GM23248 (cell line): ENCODE measurements at regions not wholly inside any gene's neighbourhood (a gene's known extent, or its start where the extent isn't known, plus 50 kb on each side); places are given as distances from the start of the nearest gene placed in this dataset.

Experiments used
- DNase-seq: peaks from one replicate; pipeline ENCODE4 v3.0.0-alpha.2; 2015
- H2AFZ ChIP-seq: fragments of 200-600 bp; sonication (generic); 2 replicates; pipeline ENCODE4 v1.6.1; 2016; ENCODE audit warnings: antibody characterized with exemption
- H3F3A ChIP-seq: fragments of 200-600 bp; sonication (generic); 2 replicates; pipeline ENCODE4 v1.6.1; 2016; ENCODE audit warnings: mild to moderate bottlenecking, antibody characterized with exemption, mixed run types; ENCODE audit not compliant: insufficient read depth
- H3K27ac ChIP-seq: fragments of 200-600 bp; sonication (generic); 2 replicates; pipeline ENCODE4 v1.5.1; 2016; ENCODE audit warnings: mild to moderate bottlenecking
- H3K27me3 ChIP-seq: fragments of 200-600 bp; sonication (generic); replicated peaks from 2 replicates; pipeline ENCODE4 v1.6.1; 2016; ENCODE audit warnings: mild to moderate bottlenecking; ENCODE audit not compliant: insufficient read depth
- H3K36me3 ChIP-seq: fragments of 200-600 bp; sonication (generic); 2 replicates; pipeline ENCODE4 v1.6.1; 2016; ENCODE audit warnings: low read depth, mild to moderate bottlenecking
- H3K4me1 ChIP-seq: fragments of 200-600 bp; sonication (generic); 2 replicates; pipeline ENCODE4 v1.6.1; 2016; ENCODE audit warnings: mild to moderate bottlenecking; ENCODE audit not compliant: insufficient read depth
- H3K4me2 ChIP-seq: fragments of 200-600 bp; sonication (generic); one replicate; pipeline ENCODE4 v1.6.1; 2016; ENCODE audit warnings: mild to moderate bottlenecking; ENCODE audit not compliant: unreplicated experiment
- H3K4me3 ChIP-seq: fragments of 200-600 bp; sonication (generic); 2 replicates; pipeline ENCODE4 v1.5.1; 2016; ENCODE audit warnings: mild to moderate bottlenecking
- H3K79me2 ChIP-seq: fragments of 200-600 bp; sonication (generic); 2 replicates; pipeline ENCODE4 v1.6.1; 2016; ENCODE audit warnings: mild to moderate bottlenecking; ENCODE audit not compliant: insufficient read depth
- H3K9ac ChIP-seq: fragments of 200-600 bp; sonication (generic); 2 replicates; pipeline ENCODE4 v1.6.1; 2016; ENCODE audit warnings: mild to moderate bottlenecking
- H3K9me2 ChIP-seq: fragments of 200-600 bp; sonication (generic); 2 replicates; pipeline ENCODE4 v1.6.1; 2016; ENCODE audit warnings: mixed run types, mild to moderate bottlenecking, moderate library complexity; ENCODE audit not compliant: insufficient read depth
- H3K9me3 ChIP-seq: fragments of 200-600 bp; sonication (generic); one replicate; pipeline ENCODE4 v1.6.1; 2017; ENCODE audit warnings: low read depth
- H4K20me1 ChIP-seq: fragments of 200-600 bp; sonication (generic); 2 replicates; pipeline ENCODE4 v1.6.0; 2016; ENCODE audit not compliant: insufficient read depth
- EZH2 ChIP-seq: fragments of 200-600 bp; sonication (generic); IDR thresholded peaks from 2 replicates; pipeline ENCODE4 v1.6.1; 2018; ENCODE audit warnings: antibody characterized with exemption, mild to moderate bottlenecking; ENCODE audit not compliant: insufficient read depth, poor library complexity, severe bottlenecking
- EZH2phosphoT487 ChIP-seq: fragments of 200-600 bp; sonication (generic); IDR thresholded peaks from 2 replicates; pipeline ENCODE4 v1.6.1; 2018; ENCODE audit warnings: antibody characterized with exemption, moderate library complexity, mild to moderate bottlenecking, low read depth; ENCODE audit not compliant: insufficient read depth
- WGBS, 2 experiments: methylation state at CpG; one replicate each; pipeline ENCODE4 v1.1.6; 2015 to 2017; ENCODE audit warnings: low lambda C conversion rate in 2 of 2, low coverage in 1 of 2; ENCODE audit errors: missing lambda C conversion rate in 2 of 2; 5-methylcytosine and 5-hydroxymethylcytosine counted together
- in situ Hi-C: fragments of 300-500 bp; cut with MboI; formaldehyde crosslinking; loops from 2 replicates; pipeline ENCODE4 v1.15.0; 2020

DNA sequence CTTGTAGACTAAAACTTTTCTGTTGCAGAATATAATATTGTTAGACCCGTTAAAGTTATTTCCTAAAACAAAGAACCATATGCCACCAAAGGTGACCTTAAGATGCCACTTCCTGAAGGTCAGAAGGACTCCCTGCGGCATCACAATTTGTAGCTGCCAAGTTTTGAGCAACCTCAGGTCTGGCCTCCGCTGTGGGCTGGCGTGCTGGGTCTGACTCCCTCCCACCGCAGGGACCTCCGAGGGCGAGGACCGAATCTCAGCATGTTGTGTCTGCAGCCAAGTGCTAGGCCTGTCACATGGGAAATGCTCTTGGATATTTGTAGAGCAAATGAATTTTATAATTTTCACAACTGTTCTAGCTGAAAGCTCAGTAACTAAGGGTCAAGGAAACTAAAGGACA is 285.9 kb downstream of the NDUFA10 start:
- 0 out of 2 replicates have a peak, but pooled peaks cover 5% of the 10 kb centered on the region for H3K27me3 ChIP-seq
- H3K4me2 ChIP-seq, result no peak overlapping the region
- H2AFZ ChIP-seq, result no peak overlapping the region
- no peaks in the 10 kb centered on the region for H3K4me1 ChIP-seq
- no peak for DNase-seq
- no peaks in the 10 kb centered on the region for H3K36me3 ChIP-seq
- in situ Hi-C loops, result no loop called here
- 66 to 73% methylated on average over 8 of the region's 8 CpGs for WGBS, 2 experiments
- H3K9me2 ChIP-seq, result no peaks in the 10 kb centered on the region
- H3K27ac ChIP-seq, result no peak overlapping the region
- H4K20me1 ChIP-seq, result no peaks in the 10 kb centered on the region
- no peak overlapping the region for H3K9ac ChIP-seq
- no peaks in the 10 kb centered on the region for H3F3A ChIP-seq
- no peaks in the 10 kb centered on the region for H3K9me3 ChIP-seq
- TF ChIP-seq EZH2phosphoT487, result no peak
- TF ChIP-seq EZH2, result no peak
- H3K4me3 ChIP-seq, result no peak overlapping the region
- H3K79me2 ChIP-seq, result no peaks in the 10 kb centered on the region

DNA sequence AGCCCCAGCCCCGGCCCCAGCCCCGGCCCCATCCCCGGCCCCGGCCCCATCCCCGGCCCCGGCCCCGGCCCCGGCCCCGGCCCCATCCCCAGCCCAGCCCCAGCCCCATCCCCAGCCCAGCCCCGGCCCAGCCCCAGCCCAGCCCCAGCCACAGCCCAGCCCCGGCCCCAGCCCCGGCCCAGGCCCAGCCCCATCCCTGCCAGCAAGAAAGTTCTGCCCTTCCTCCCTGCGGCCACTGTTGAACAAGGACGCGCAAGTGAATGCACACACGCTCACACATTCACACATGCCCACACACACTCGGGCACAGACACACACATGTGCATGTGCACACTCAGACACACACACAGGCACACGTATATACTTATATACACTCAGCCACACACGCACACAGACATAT is 287.0 kb downstream of the NDUFA10 start:
- Histone ChIP-seq H3K36me3 (no peaks in the 10 kb centered on the region), H3K9me3 (no peaks in the 10 kb centered on the region), H3K4me2 (no peak overlapping the region), H3K4me1 (no peaks in the 10 kb centered on the region), H3K27me3 (0 out of 2 replicates have a peak, but pooled peaks cover under 1% of the 10 kb centered on the region), H3K9me2 (no peaks in the 10 kb centered on the region), H4K20me1 (no peaks in the 10 kb centered on the region), H3K79me2 (no peaks in the 10 kb centered on the region), H3K4me3 (no peak overlapping the region), H2AFZ (no peak overlapping the region), H3F3A (no peaks in the 10 kb centered on the region), H3K27ac (no peak overlapping the region), H3K9ac (no peak overlapping the region)
- DNase-seq, result no peak
- in situ Hi-C loops, result no loop called here
- no peak for TF ChIP-seq EZH2phosphoT487
- TF ChIP-seq EZH2, result no peak
- 64 to 77% methylated on average over 3 to 19 of the region's 19 CpGs for WGBS, 2 experiments

DNA sequence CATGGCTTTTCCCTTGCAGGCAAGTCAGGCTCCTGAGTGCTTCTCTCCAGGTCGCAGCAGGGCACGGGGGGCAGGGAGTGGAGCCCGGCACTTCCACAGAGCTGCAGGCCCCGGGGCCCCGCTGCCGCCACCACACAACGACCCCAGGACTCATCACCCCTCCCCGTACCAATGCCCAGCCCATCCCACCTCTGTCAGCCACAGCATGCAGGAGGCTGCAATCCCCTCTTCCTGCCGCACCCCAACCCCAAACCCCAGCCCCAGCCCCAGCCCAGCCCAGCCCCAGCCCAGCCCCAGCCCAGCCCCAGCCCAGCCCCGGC is 288.0 kb downstream of the NDUFA10 start:
- 88 to 91% methylated on average over 8 of the region's 10 CpGs for WGBS, 2 experiments
- H3K9me3 ChIP-seq, result no peaks in the 10 kb centered on the region
- no peak overlapping the region for H3K4me2 ChIP-seq
- no peaks in the 10 kb centered on the region for H3K4me1 ChIP-seq
- TF ChIP-seq EZH2phosphoT487 (no peak), EZH2 (no peak)
- H3K9ac ChIP-seq, result no peak overlapping the region
- H4K20me1 ChIP-seq, result no peaks in the 10 kb centered on the region
- no peak for DNase-seq
- no peaks in the 10 kb centered on the region for H3F3A ChIP-seq
- no peak overlapping the region for H2AFZ ChIP-seq
- no peaks in the 10 kb centered on the region for H3K9me2 ChIP-seq
- no peaks in the 10 kb centered on the region for H3K27me3 ChIP-seq
- in situ Hi-C loops, result no loop called here
- H3K36me3 ChIP-seq, result no peaks in the 10 kb centered on the region
- H3K4me3 ChIP-seq, result no peak overlapping the region
- H3K27ac ChIP-seq, result no peak overlapping the region
- H3K79me2 ChIP-seq, result no peaks in the 10 kb centered on the region

DNA sequence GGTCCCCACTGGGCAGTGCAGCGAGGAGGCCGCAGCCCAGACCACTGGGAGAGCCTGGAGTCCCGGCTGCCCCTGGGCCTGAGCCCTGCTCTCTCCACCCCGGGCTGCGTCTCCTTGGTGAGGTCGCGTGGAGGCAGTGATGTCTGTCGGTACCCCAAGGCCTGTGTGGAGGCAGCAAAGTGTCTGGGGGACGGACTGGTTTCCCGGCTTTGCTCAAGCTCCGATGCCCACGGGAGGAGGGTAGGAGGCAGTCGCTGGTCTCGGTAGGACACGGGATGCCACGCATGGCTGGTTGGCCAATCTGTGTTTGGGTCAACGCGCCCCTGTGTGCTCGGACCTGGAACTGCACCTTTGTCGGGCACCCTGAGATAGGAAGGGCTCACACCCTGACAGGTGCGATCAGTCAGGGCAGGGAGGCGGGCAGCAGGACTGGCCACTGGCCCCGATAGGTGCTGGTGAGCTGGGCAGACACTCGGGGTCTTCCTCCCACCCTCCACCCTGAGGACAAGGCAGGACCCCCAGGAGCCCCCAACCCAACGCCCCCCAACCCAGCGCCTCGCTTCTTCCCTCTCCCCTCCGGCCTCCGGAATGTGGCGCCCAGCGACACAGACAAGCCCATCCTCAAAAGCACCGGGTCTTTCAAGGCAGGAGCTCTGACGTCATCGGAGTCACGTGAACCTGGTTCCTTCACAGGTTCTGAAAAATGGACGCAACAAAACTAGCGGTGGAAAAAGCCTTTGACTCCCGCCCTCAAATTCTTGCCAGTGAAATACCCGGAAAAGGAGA is 288.6 kb downstream of the NDUFA10 start:
- H3K4me1 ChIP-seq, result no peaks in the 10 kb centered on the region
- no peaks in the 10 kb centered on the region for H3K36me3 ChIP-seq
- no peak overlapping the region for H3K4me2 ChIP-seq
- in situ Hi-C loops, result no loop called here
- no peaks in the 10 kb centered on the region for H3K79me2 ChIP-seq
- no peak overlapping the region for H3K4me3 ChIP-seq
- 81 to 82% methylated on average over 30 to 39 of the region's 39 CpGs for WGBS, 2 experiments
- no peak for DNase-seq
- no peak overlapping the region for H2AFZ ChIP-seq
- no peak overlapping the region for H3K9ac ChIP-seq
- no peak overlapping the region for H3K27ac ChIP-seq
- H3F3A ChIP-seq, result no peaks in the 10 kb centered on the region
- no peaks in the 10 kb centered on the region for H4K20me1 ChIP-seq
- no peaks in the 10 kb centered on the region for H3K9me2 ChIP-seq
- TF ChIP-seq EZH2phosphoT487 (no peak), EZH2 (no peak)
- no peaks in the 10 kb centered on the region for H3K27me3 ChIP-seq
- no peaks in the 10 kb centered on the region for H3K9me3 ChIP-seq
